HFF-Myc (cell line): ENCODE measurements at regions not wholly inside any gene's neighbourhood (a gene's known extent, or its start where the extent isn't known, plus 50 kb on each side); places are given as distances from the start of the nearest gene placed in this dataset.

ENCODE experiments used
- DNase-seq: peaks from one replicate; pipeline ENCODE4 v3.0.0-alpha.2; 2011; ENCODE audit warnings: low read depth; ENCODE audit errors: extremely low read depth
- H3K4me3 ChIP-seq: replicated peaks from 2 replicates; pipeline ENCODE4 v1.5.1; 2011; ENCODE audit warnings: low read depth, mild to moderate bottlenecking, control low read depth, low read length
- CTCF ChIP-seq: IDR thresholded peaks from 2 replicates; pipeline ENCODE4 v1.5.1; 2012; ENCODE audit warnings: mild to moderate bottlenecking, low read depth, low read length, control low read depth; ENCODE audit errors: missing control alignments

- no peak for DNase-seq
- H3K4me3 ChIP-seq, result no peak overlapping the region
- no peak for TF ChIP-seq CTCF
Measured at GRCh38 chr1:5238351-5239130, 584.1 kb downstream of the AJAP1 start.

GRCh38 chr1:5235355-5235899 is 581.0 kb downstream of the AJAP1 start:
- TF ChIP-seq CTCF, result no peak
- DNase-seq, result no peak
- H3K4me3 ChIP-seq, result no peak overlapping the region

- no peak for TF ChIP-seq CTCF
Measured at GRCh38 chr1:5232537-5232936, 578.1 kb downstream of the AJAP1 start.

GRCh38 chr1:5231541-5232315 is 577.3 kb downstream of the AJAP1 start:
- no peak for TF ChIP-seq CTCF
- DNase-seq, result no peak
- no peak overlapping the region for H3K4me3 ChIP-seq

More at GRCh38 chr1:5232537-5232936, 578.1 kb downstream of the AJAP1 start:
- DNase-seq, result no peak
- H3K4me3 ChIP-seq, result no peak overlapping the region

GRCh38 chr1:5227114-5227513 is 572.7 kb downstream of the AJAP1 start:
- DNase-seq, result no peak
- no peak overlapping the region for H3K4me3 ChIP-seq
- TF ChIP-seq CTCF, result no peak

- H3K4me3 ChIP-seq, result no peak overlapping the region
- no peak for DNase-seq
- no peak for TF ChIP-seq CTCF
Measured at GRCh38 chr1:5225707-5226704, 571.6 kb downstream of the AJAP1 start.
